ENCODE measurements at regions not wholly inside any gene's neighbourhood (a gene's known extent, or its start where the extent isn't known, plus 50 kb on each side); places are given as distances from the start of the nearest gene placed in this dataset.

DNA sequence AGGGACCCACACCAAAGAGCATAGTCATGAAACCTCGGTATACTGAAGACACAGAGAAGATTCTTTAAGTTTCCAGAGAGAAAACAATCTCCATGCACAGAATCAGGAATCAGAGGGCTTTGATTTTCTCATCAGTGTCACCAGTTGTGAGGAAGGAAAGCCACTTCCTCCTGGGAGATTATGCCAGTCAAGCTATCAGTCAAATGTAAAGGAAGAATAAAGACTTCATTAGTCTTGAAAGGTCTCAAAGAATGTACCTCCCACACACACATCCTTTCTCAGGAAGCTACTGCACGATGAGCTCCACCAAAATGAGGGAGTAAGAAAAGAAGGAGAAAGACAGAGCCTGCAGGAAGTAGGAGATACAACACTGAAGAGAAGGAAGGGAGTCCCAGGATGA is 486.3 kb downstream of the SHQ1 start:
- Mint-ChIP-seq H3K27ac (peak overlapping the region in 1 of 7 donors; percentile 58), H3K9me3 (peaks cover 5 to 18% (median 8%) of the 10 kb centered on the region in 7 donors), H3K4me3 (peak overlapping the region in 1 of 2 donors; percentile 1), H3K36me3 (no peaks in the 10 kb centered on the region), H3K27me3 (ENCODE audit: low read depth in 3 of 3) (peaks cover 5 to 12% (median 9%) of the 10 kb centered on the region in 3 donors), H3K4me1 (peaks cover 19% of the 10 kb centered on the region)
- no peaks in the 10 kb centered on the region for H3K36me3 ChIP-seq (replicated peaks in 1 of 2; ENCODE audit: control insufficient read depth in 1 of 2, insufficient read depth in 2 of 2, low read length in 2 of 2)
- peaks cover 0 to 5% of the 10 kb centered on the region in 2 donors for H3K9me3 ChIP-seq (replicated peaks in 1 of 2; ENCODE audit: control insufficient read depth in 1 of 2, insufficient read depth in 1 of 2, low read length in 2 of 2)
- no CpG with 5 or more reads among the region's 2 CpGs for WGBS (ENCODE audit: insufficient coverage)
- H2AFZ ChIP-seq (ENCODE audit: insufficient read depth, low read depth, low read length, poor library complexity, severe bottlenecking), result no peak overlapping the region
- H3K27me3 ChIP-seq (ENCODE audit: control insufficient read depth in 2 of 2, insufficient read depth in 2 of 2, low read length in 2 of 2), result no peaks in the 10 kb centered on the region
- H3K27ac ChIP-seq (ENCODE audit: low read depth in 1 of 2, low read length in 2 of 2), result no peak overlapping the region
- H3K4me2 ChIP-seq (replicated peaks; ENCODE audit: extremely low read depth, low read length, poor library complexity, severe bottlenecking), result no peak overlapping the region
- H3K79me2 ChIP-seq (ENCODE audit: insufficient read depth, low read length), result no peaks in the 10 kb centered on the region
- TF ChIP-seq, protein P1, sequence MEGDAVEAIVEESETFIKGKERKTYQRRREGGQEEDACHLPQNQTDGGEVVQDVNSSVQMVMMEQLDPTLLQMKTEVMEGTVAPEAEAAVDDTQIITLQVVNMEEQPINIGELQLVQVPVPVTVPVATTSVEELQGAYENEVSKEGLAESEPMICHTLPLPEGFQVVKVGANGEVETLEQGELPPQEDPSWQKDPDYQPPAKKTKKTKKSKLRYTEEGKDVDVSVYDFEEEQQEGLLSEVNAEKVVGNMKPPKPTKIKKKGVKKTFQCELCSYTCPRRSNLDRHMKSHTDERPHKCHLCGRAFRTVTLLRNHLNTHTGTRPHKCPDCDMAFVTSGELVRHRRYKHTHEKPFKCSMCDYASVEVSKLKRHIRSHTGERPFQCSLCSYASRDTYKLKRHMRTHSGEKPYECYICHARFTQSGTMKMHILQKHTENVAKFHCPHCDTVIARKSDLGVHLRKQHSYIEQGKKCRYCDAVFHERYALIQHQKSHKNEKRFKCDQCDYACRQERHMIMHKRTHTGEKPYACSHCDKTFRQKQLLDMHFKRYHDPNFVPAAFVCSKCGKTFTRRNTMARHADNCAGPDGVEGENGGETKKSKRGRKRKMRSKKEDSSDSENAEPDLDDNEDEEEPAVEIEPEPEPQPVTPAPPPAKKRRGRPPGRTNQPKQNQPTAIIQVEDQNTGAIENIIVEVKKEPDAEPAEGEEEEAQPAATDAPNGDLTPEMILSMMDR (IDR thresholded peaks at IDR 0.05), result no peak
- no peaks in the 10 kb centered on the region for H4K20me1 ChIP-seq (ENCODE audit: insufficient read depth, low read length)
- no peak overlapping the region for H3K4me3 ChIP-seq (replicated peaks in 1 of 3; ENCODE audit: low read depth in 2 of 3, low read length in 3 of 3)
- intact Hi-C loops (cut with micrococcal nuclease), result no loop called here
- no peak overlapping the region for H3K9ac ChIP-seq (ENCODE audit: insufficient read depth, low read length, poor library complexity, severe bottlenecking)
- peaks cover 4 to 11% of the 10 kb centered on the region in 2 donors for H3K4me1 ChIP-seq (ENCODE audit: control insufficient read depth in 1 of 2, insufficient read depth in 2 of 2, low read length in 2 of 2)
- DNase-seq, result no peak

DNA sequence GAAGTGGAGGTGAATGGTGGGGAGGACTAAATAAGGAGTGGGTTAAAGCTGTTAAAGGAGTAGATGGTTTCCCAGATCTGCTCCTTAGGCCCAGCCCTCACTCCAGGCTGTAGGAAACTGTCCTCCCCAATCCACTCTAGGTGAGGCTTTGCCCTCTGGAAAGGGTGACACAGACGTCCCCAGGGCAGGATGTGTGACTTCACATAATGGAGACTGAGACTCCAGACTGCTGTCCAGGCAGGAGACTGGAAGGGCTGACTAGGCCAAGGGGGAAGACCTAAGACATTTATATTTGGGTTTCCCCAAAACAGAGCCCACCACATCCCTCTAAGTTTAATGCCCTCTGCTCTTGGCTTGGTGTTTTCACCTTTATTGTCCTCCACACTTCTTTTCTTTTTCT is 488.5 kb downstream of the SHQ1 start:
- Mint-ChIP-seq H3K27me3 (ENCODE audit: low read depth in 3 of 3) (peaks cover 5 to 12% (median 9%) of the 10 kb centered on the region in 3 donors), H3K4me3 (no peak overlapping the region), H3K9me3 (peaks cover 5 to 18% (median 8%) of the 10 kb centered on the region in 7 donors), H3K4me1 (peaks cover 12% of the 10 kb centered on the region), H3K36me3 (no peaks in the 10 kb centered on the region), H3K27ac (no peak overlapping the region)
- Histone ChIP-seq H3K4me1 (ENCODE audit: control insufficient read depth in 1 of 2, insufficient read depth in 2 of 2, low read length in 2 of 2) (peaks cover 4 to 11% of the 10 kb centered on the region in 2 donors), H3K36me3 (replicated peaks in 1 of 2; ENCODE audit: control insufficient read depth in 1 of 2, insufficient read depth in 2 of 2, low read length in 2 of 2) (no peaks in the 10 kb centered on the region), H3K4me3 (replicated peaks in 1 of 3; ENCODE audit: low read depth in 2 of 3, low read length in 3 of 3) (no peak overlapping the region), H3K4me2 (replicated peaks; ENCODE audit: extremely low read depth, low read length, poor library complexity, severe bottlenecking) (no peak overlapping the region), H3K9ac (ENCODE audit: insufficient read depth, low read length, poor library complexity, severe bottlenecking) (no peak overlapping the region), H3K79me2 (ENCODE audit: insufficient read depth, low read length) (no peaks in the 10 kb centered on the region), H3K27ac (ENCODE audit: low read depth in 1 of 2, low read length in 2 of 2) (no peak overlapping the region), H3K27me3 (ENCODE audit: control insufficient read depth in 2 of 2, insufficient read depth in 2 of 2, low read length in 2 of 2) (no peaks in the 10 kb centered on the region), H3K9me3 (replicated peaks in 1 of 2; ENCODE audit: control insufficient read depth in 1 of 2, insufficient read depth in 1 of 2, low read length in 2 of 2) (peaks cover 0 to 5% of the 10 kb centered on the region in 2 donors), H4K20me1 (ENCODE audit: insufficient read depth, low read length) (no peaks in the 10 kb centered on the region), H2AFZ (ENCODE audit: insufficient read depth, low read depth, low read length, poor library complexity, severe bottlenecking) (no peak overlapping the region)
- DNase-seq, result no peak
- WGBS (ENCODE audit: insufficient coverage), result 86% methylated on average over 1 of the region's 1 CpG
- TF ChIP-seq, protein P1 (IDR thresholded peaks at IDR 0.05), result no peak
- intact Hi-C loops (cut with micrococcal nuclease), result no loop called here
